HG03139 (cell line): ENCODE measurements at regions not wholly inside any gene's neighbourhood (a gene's known extent, or its start where the extent isn't known, plus 50 kb on each side); places are given as distances from the start of the nearest gene placed in this dataset.
"Not testable (repeated sequence)": the region's sequence is repeated elsewhere in the genome, so short reads cannot be mapped to it uniquely, and the experiment has no call there.

Experiments
- ATAC-seq: cut with Tn5 transposase; IDR thresholded peaks from one replicate; pipeline ENCODE4 v1.9.1; 2021; ENCODE audit not compliant: unreplicated experiment

GRCh38 chr2:8333177-8333831, 348.6 kb upstream of the ID2 start:
- ATAC-seq, result no peak

DNA sequence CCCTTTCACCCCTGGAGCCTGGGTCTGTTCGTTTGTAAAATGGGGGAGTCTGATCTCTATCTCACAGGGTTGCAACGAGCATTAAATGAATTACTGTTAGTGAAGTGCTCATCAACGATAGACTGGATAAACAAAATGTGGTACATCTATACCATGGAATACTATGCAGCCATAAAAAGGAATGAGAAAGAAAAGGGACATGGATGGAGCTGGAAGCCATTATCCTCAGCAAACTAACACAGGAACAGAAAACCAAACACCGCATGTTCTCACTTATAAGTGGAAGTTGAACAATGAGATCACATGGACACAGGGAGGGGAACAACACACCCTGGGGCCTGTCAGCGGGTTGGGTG, 348.0 kb upstream of the ID2 start:
- ATAC-seq, result not testable (repeated sequence)

DNA sequence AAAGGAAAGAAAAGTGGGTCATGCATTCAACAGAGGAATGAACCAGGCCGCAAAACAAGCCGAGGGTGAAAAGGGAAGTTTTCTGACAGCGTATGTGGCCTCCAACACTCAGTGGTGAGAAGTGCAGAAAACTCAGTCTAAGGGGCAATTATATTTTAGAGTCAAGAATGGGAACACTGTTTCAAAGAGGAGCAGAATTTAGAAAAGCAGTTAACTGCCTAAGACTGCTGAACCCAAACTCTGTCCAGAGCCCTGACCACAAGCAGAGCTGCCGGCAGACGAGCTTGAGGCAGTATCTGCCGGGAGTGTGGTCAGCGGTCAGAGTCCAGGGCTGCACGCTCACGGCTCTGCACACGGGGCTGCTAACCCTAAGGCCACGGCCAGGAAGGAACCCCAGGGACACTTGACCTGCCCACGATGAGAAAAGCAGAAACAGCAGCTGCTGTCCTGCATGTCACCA, 347.0 kb upstream of the ID2 start:
- no peak for ATAC-seq

DNA sequence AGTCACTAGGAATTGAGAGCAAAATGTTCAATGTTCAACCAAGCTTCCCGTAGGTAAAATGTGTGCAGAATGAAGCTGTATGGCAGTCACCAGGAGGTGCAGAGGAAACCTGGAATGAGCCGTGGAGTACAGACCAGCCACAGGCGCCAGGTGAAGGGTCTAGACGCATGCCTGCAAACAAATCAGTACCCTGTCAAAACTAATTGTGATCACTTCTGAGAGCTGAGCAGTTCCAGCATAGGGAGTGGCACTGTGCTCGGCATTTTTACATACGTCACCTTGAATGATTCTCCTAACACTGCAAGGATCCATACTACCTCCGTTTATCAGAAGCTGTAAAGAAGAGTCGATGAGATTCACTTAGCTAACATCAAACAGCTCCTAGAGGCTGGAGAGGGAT, 346.1 kb upstream of the ID2 start:
- ATAC-seq, result no peak

DNA sequence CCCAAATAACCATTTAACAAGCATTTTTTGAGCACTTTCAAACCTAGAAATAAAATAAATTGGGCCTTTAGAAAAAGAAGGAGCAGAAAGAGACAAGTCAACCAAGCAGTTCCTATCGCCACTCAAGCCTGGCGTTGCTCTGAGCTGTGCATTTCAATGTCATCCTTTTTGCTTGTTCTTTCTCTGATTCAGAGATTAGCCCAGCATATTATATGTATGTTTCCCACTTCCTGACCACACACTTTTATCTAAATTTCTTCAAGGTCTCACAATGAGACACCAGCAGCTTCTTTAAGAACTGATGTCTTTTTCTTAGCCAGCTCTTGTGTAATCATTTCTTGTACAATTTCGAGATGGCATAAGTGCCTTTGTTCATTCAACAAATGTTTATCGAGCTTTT, 344.5 kb upstream of the ID2 start:
- ATAC-seq, result no peak

GRCh38 chr2:8342407-8342806, 339.4 kb upstream of the ID2 start:
- ATAC-seq, result no peak

- ATAC-seq, result no peak
Observed at GRCh38 chr2:8343031-8343430, 338.8 kb upstream of the ID2 start.

- no peak for ATAC-seq
Observed at GRCh38 chr2:8344144-8345097, 337.4 kb upstream of the ID2 start.

- ATAC-seq, result no peak
Observed at GRCh38 chr2:8345200-8345599, 336.7 kb upstream of the ID2 start.

- no peak for ATAC-seq
Observed at GRCh38 chr2:8346208-8346607, 335.6 kb upstream of the ID2 start.

DNA sequence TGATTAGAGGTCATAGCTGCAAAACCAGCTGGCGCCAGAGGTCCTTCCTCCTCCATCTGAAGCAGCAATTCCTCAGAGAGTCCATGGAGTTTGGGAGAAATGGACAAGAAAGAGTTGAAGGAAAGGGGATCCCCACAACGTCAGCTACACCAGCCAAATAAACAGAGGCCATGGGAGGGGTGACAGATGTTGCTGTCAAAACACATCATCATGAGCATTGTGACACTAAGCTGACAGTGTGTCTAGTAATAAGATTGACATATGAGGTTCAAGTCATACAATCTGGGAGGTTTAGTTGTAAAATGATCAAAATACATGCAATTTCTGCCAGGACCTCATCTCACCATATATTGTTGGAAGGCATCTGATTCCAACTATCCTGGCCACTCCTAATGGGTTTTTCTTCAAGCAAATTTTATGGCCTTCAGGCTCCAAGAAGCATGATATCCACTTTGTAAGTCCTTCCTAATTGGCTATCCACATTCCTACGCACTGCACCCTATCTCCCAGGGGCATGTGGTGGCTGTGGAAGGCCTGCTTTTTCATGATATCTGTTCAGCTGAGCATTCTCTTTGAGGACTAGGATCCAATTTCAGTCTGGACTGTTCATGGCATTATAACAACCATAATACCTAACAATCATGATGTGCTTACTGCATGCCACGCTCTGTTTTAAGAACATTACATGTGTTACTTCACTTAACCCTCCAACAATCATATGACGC, 335.0 kb upstream of the ID2 start:
- ATAC-seq, result no peak

DNA sequence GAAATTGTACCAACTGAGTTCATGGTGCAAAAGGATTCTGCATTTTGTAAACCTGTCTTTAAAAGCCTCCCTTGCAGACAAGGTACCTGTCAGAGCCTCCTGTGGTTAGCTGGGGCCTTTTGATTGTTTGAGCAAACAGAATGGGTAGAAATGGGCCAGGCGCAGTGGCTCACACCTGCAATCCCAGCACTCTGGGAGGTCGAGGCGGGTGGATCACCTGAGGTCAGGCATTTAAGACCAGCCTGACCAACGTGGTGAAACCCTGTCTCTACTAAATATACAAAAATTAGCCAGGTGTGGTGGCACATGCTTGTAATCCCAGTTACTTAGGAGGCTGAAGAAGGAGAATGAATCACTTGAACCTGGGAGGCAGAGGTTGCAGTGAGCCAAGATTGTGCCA, 332.9 kb upstream of the ID2 start:
- ATAC-seq, result not testable (repeated sequence)

GRCh38 chr2:8352296-8352695, 329.6 kb upstream of the ID2 start:
- no peak for ATAC-seq

DNA sequence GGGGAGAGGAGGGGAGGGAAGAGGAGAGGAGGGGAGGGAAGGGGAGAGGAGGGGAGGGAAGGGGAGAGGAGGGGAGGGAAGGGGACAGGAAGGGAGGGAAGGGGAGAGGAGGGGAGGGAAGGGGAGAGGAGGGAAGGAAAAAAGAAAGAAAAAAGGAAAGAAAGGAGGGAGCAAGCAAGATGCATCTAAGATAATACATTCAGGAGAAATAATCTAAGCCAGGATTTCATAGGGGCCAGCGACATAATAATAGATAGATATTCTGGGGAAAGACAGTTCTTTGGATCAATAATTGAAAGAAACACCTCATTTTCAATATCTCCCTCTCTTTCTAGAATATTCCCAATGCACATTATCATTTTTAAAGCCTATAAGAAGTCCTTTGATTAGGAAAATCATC, 328.9 kb upstream of the ID2 start:
- no peak for ATAC-seq

GRCh38 chr2:8355102-8355859, 326.6 kb upstream of the ID2 start:
- no peak for ATAC-seq

DNA sequence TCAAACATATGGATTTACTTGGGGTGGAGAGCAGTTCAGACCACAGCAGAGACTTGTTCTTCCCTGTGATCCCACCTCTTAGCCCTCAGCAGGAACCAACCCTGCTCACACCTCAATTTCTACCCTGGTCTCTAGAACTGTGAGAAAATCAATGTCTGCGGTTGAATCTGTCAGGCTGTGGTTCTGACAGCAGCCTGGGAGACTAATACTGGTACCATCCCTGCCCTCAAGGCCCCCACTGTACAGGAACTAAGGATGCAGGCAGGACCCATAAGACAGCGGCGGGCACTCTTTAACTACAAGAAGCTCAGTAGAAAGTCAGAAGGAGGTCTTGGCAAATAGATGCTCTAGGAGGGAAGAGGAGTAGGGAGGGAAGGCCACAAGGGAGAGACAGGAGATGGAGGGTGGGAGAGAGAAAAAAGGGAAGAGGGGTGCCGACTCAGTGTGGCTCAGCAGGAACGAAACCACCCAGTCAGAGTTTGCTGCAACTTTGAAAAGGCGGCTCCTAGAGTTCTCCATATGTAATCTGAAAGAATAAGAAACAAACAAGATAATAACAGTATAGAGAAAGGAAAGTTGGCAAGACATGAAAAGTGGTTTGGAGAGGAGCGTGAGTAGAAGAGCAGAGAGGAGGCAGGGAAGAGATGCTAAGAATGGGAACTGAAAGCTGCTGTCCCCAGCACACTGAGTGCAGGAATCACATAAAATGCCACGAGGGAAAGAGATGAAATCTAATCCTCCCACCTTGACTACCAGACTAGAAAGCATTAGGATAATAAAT, 323.9 kb upstream of the ID2 start:
- ATAC-seq, result no peak

GRCh38 chr2:8361930-8362329, 319.9 kb upstream of the ID2 start:
- no peak for ATAC-seq

DNA sequence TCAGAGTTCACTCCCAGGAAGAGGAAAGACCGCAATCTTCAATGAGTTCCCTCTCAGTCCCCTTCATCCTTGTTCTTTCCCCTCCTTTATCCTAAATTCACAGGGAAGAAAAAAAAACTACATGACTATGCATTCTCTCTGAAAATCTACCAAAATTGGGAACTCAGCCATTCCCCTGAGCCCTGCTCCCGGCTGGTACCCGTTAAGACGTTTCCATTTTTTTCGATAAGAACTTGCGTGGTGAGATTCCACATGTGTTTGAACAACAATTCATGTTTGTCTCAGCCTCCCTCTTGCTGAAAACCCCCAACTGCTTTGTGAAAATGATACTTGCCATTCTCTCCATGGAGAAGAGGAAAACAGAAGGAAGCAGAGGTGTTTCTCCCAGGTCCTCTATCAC, 318.7 kb upstream of the ID2 start:
- no peak for ATAC-seq

DNA sequence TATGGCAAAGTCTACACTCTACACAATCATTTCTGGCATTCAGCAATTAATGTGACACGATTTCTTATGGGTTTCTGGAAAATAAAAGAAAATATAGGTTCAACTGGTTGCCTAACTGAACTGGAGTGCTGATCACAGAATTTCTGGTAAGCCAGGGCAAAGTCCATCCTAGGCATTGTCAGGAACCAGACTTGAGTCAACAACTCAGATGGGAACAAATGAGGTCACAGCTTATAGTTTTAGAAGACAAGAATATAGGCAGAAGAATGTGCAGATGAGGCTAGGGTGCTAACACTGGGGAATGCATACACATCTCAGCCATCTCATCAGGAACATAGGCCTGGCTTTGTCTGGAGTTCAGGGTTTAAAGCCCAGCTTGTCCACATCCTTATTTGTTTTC, 317.2 kb upstream of the ID2 start:
- ATAC-seq, result no peak

DNA sequence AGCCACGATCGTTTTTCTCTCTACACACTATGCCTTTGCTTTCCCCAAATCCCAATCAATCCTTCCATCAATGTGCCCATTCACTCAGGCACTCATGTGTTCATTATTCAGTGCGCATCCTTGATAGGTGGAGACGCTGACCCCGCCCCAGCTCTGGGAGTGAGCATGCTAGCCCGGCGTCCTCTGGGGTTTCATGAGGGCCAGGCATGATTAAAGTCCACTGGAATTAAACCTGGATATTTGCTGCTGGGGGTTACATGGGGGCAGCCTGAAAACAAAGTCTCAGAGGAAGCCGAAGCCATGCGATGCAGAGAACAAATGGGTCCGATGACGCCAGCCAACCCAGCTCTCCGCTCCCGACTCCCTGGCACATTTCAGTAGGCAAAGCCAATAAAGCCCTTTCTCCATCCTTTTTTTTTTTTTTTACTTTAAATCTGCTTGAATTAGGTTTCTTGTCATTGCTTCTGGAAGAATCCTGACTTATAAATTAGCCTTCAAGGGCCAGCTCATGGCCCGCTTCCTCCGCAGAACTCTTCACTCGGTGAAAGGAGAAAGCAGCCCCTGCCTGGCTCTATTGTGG, 316.4 kb upstream of the ID2 start:
- no peak for ATAC-seq
